ENCODE measurements at regions not wholly inside any gene's neighbourhood (a gene's known extent, or its start where the extent isn't known, plus 50 kb on each side); places are given as distances from the start of the nearest gene placed in this dataset.

DNA sequence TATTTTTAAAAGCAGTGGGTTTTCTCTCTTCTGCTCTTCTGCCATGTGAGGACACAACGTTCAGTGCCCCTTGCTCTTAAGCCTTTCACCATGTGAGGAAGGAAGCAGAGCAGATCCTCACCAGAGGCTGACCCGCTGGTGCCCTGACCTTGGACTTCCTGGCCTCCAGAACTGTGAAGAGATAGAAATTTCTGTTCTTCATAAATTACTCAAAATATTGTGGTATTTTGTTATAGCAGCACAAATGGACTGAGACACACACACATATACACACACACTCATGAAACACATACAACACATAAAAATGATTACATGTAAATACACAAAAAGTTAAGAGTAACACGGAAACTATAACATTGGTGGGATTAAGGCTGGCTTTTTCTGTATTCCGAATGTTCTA, 244.8 kb upstream of the NOCT start:
- Histone ChIP-seq H3K36me3 (no peaks in the 10 kb centered on the region), H3K9me3 (no peaks in the 10 kb centered on the region), H3K4me1 (no peaks in the 10 kb centered on the region), H3K27ac (no peak overlapping the region), H3K4me3 (no peak overlapping the region), H3K27me3 (no peaks in the 10 kb centered on the region)
- no peak for TF ChIP-seq POLR2AphosphoS5 (IDR thresholded peaks at IDR 0.05)
- TF ChIP-seq, protein P1, sequence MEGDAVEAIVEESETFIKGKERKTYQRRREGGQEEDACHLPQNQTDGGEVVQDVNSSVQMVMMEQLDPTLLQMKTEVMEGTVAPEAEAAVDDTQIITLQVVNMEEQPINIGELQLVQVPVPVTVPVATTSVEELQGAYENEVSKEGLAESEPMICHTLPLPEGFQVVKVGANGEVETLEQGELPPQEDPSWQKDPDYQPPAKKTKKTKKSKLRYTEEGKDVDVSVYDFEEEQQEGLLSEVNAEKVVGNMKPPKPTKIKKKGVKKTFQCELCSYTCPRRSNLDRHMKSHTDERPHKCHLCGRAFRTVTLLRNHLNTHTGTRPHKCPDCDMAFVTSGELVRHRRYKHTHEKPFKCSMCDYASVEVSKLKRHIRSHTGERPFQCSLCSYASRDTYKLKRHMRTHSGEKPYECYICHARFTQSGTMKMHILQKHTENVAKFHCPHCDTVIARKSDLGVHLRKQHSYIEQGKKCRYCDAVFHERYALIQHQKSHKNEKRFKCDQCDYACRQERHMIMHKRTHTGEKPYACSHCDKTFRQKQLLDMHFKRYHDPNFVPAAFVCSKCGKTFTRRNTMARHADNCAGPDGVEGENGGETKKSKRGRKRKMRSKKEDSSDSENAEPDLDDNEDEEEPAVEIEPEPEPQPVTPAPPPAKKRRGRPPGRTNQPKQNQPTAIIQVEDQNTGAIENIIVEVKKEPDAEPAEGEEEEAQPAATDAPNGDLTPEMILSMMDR (IDR thresholded peaks at IDR 0.05): no peak
- no peak for TF ChIP-seq POLR2A (IDR thresholded peaks at IDR 0.05)
- no peak for DNase-seq (ENCODE audit: low spot score in 2 of 2)
- intact Hi-C loops (cut with DNase I; ENCODE audit: low total_unique reads): no loop called here

DNA sequence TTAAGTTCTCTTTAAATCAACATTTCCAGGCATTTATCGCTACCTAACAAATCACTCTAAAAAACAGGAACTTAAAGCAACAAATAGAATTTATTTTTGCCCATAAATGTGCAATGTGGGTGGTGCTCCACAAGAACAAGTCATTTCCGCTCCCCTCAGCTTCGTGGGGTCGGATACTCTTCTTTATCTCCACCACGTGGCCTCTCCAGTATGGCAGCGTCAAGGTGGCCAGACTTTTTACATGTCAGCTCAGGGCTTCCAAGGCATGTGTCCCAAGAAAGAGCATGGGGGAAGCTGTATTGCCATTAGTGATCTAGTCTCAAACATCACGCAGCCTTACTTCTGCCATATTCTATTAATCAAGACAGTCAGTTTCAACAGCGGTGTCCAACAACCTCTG, 249.2 kb upstream of the NOCT start:
- H3K27ac ChIP-seq: no peak overlapping the region
- H3K36me3 ChIP-seq: no peaks in the 10 kb centered on the region
- H3K4me1 ChIP-seq: no peaks in the 10 kb centered on the region
- no peak for TF ChIP-seq POLR2AphosphoS5 (IDR thresholded peaks at IDR 0.05)
- TF ChIP-seq POLR2A (IDR thresholded peaks at IDR 0.05): no peak
- TF ChIP-seq, protein P1 (IDR thresholded peaks at IDR 0.05): no peak
- DNase-seq (ENCODE audit: low spot score in 2 of 2): no peak
- intact Hi-C loops (cut with DNase I; ENCODE audit: low total_unique reads): no loop called here
- no peaks in the 10 kb centered on the region for H3K9me3 ChIP-seq
- no peaks in the 10 kb centered on the region for H3K27me3 ChIP-seq
- no peak overlapping the region for H3K4me3 ChIP-seq

DNA sequence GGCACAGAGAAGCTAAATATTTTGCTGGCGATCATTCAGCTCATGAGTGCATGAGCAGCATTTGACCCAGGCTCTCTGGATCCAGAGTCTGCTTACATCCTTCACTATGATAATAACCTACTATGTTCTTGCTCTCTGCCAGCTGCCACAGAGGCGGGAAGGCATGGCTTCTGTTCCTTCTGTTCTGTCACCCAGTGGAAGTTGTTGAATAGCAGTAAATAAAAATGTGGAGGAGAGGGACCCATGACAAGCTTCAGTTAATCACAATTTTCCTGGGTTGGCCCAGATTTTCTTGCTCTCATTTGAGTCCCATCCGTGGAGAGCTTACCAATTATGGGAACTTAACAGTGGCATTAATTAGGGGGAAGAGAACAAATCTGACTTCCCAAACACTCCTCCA, 250.1 kb upstream of the NOCT start:
- intact Hi-C loops (cut with DNase I; ENCODE audit: low total_unique reads): no loop called here
- DNase-seq (ENCODE audit: low spot score in 2 of 2): no peak
- Histone ChIP-seq H3K27me3 (no peaks in the 10 kb centered on the region), H3K4me3 (no peak overlapping the region), H3K9me3 (no peaks in the 10 kb centered on the region), H3K27ac (no peak overlapping the region), H3K4me1 (no peaks in the 10 kb centered on the region), H3K36me3 (no peaks in the 10 kb centered on the region)
- TF ChIP-seq, protein P1 (IDR thresholded peaks at IDR 0.05): no peak
- TF ChIP-seq POLR2A (IDR thresholded peaks at IDR 0.05) (no peak), POLR2AphosphoS5 (IDR thresholded peaks at IDR 0.05) (no peak)

- TF ChIP-seq POLR2A (IDR thresholded peaks at IDR 0.05) (no peak), POLR2AphosphoS5 (IDR thresholded peaks at IDR 0.05) (no peak)
- TF ChIP-seq, protein P1 (IDR thresholded peaks at IDR 0.05): no peak
- H3K4me1 ChIP-seq: no peaks in the 10 kb centered on the region
- H3K27me3 ChIP-seq: no peaks in the 10 kb centered on the region
- no peaks in the 10 kb centered on the region for H3K36me3 ChIP-seq
- DNase-seq (ENCODE audit: low spot score in 2 of 2): no peak
- no peak overlapping the region for H3K27ac ChIP-seq
- no peak overlapping the region for H3K4me3 ChIP-seq
- intact Hi-C loops (cut with DNase I; ENCODE audit: low total_unique reads): no loop called here
- no peaks in the 10 kb centered on the region for H3K9me3 ChIP-seq
These were observed 253.9 kb upstream of the NOCT start for GRCh38 chr4:138761638-138762220.

DNA sequence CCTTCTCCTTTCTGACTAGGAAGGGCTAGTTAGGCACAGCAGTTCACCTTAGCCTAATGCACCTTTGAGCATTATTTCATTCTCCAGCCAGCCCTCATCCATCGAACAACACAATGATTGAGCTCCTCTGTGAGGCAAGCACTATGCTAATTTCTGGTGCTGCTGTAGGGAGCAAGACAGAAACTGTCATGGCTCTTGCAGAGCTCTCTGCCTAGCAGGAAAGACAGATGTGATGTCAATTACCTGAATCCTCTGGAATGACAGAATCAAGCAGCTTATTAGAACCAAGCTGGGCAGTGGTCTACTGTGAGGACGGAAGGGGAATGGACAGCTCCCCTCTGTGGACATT, 256.1 kb upstream of the NOCT start:
- TF ChIP-seq, protein P1 (IDR thresholded peaks at IDR 0.05): no peak
- TF ChIP-seq POLR2AphosphoS5 (IDR thresholded peaks at IDR 0.05): no peak
- no peak for TF ChIP-seq POLR2A (IDR thresholded peaks at IDR 0.05)
- H3K4me3 ChIP-seq: no peak overlapping the region
- intact Hi-C loops (cut with DNase I; ENCODE audit: low total_unique reads): no loop called here
- no peak for DNase-seq (ENCODE audit: low spot score in 2 of 2)
- H3K36me3 ChIP-seq: no peaks in the 10 kb centered on the region
- H3K9me3 ChIP-seq: no peaks in the 10 kb centered on the region
- H3K4me1 ChIP-seq: no peaks in the 10 kb centered on the region
- H3K27ac ChIP-seq: no peak overlapping the region
- no peaks in the 10 kb centered on the region for H3K27me3 ChIP-seq
